ENCODE measurements at regions not wholly inside any gene's neighbourhood (a gene's known extent, or its start where the extent isn't known, plus 50 kb on each side); places are given as distances from the start of the nearest gene placed in this dataset.

DNA sequence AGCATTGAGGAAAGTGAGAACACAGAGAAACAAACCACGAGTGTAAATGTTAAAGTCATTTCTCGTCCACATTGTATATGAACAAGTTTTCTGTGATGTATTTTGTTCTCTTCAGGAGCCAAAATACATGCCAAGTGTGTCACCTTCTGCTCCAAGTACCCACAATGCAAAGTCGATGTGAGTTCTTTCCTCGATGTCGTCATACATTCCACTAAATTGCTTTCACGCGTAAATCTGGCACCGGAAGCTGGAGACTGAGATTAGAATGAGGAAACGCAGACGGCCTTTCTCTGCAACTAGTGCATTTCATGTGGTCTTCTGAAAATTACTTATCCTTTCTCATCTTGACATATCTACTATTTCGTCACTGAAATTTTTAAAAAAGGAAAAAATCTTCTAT lies 118.5 kb upstream of the SALL3 start:
- Histone ChIP-seq H3K27me3 (ENCODE audit: control insufficient read depth, insufficient read depth, low read length) (no peaks in the 10 kb centered on the region), H3K4me3 (ENCODE audit: low read depth, low read length) (no peak overlapping the region), H3K36me3 (ENCODE audit: control insufficient read depth, insufficient read depth, low read length) (no peaks in the 10 kb centered on the region)
- POLR2A ChIA-PET = no interaction called here
- DNase-seq (ENCODE audit: low read depth) = no peak
- TF ChIP-seq, protein P1, sequence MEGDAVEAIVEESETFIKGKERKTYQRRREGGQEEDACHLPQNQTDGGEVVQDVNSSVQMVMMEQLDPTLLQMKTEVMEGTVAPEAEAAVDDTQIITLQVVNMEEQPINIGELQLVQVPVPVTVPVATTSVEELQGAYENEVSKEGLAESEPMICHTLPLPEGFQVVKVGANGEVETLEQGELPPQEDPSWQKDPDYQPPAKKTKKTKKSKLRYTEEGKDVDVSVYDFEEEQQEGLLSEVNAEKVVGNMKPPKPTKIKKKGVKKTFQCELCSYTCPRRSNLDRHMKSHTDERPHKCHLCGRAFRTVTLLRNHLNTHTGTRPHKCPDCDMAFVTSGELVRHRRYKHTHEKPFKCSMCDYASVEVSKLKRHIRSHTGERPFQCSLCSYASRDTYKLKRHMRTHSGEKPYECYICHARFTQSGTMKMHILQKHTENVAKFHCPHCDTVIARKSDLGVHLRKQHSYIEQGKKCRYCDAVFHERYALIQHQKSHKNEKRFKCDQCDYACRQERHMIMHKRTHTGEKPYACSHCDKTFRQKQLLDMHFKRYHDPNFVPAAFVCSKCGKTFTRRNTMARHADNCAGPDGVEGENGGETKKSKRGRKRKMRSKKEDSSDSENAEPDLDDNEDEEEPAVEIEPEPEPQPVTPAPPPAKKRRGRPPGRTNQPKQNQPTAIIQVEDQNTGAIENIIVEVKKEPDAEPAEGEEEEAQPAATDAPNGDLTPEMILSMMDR (IDR thresholded peaks at IDR 0.05; ENCODE audit: insufficient read depth, low read depth, low read length) = no peak
- CTCF ChIA-PET = no interaction called here

DNA sequence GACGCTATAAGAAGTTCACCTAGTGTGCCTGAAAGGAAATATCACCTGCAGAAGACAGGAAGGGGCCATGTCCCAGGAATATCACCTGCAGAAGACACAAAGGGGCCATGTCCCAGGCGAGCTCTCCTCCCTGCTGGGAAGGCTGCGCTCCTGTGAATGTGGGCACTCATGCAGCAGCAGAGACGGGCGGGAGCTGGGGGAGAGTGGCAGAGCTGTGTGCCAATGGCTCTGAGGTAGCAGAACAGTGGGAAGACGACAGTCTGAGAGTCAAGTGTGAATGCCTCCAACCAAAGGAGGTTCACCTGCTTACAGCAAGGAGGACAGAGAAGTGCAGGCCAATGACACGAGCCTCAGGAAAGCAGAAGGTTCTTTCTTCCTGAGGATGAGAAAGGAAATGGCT lies 117.9 kb upstream of the SALL3 start:
- POLR2A ChIA-PET = no interaction called here
- H3K27me3 ChIP-seq (ENCODE audit: control insufficient read depth, insufficient read depth, low read length) = no peaks in the 10 kb centered on the region
- TF ChIP-seq, protein P1 (IDR thresholded peaks at IDR 0.05; ENCODE audit: insufficient read depth, low read depth, low read length) = no peak
- no peaks in the 10 kb centered on the region for H3K36me3 ChIP-seq (ENCODE audit: control insufficient read depth, insufficient read depth, low read length)
- CTCF ChIA-PET = no interaction called here
- H3K4me3 ChIP-seq (ENCODE audit: low read depth, low read length) = no peak overlapping the region
- DNase-seq (ENCODE audit: low read depth) = no peak

DNA sequence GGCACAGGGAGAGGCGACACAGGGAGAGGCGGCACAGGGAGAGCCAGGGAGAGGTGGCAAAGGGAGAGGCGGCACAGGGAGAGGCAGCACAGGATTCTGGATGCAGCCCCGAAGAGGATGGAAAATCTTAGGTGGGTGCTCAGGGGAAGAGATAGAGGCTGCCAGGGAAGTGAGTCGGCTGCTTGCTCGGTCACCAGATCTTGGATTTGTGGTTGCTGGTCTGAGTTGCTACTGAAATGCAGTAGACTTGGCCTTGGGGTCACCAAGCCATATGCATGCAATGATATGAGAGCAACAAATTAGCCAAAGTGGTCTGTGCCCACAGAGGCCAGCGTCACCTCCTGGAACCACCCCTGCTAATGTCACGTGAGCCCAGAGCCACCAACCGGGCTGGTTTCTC lies 117.2 kb upstream of the SALL3 start:
- no peak for DNase-seq (ENCODE audit: low read depth)
- no peaks in the 10 kb centered on the region for H3K27me3 ChIP-seq (ENCODE audit: control insufficient read depth, insufficient read depth, low read length)

DNA sequence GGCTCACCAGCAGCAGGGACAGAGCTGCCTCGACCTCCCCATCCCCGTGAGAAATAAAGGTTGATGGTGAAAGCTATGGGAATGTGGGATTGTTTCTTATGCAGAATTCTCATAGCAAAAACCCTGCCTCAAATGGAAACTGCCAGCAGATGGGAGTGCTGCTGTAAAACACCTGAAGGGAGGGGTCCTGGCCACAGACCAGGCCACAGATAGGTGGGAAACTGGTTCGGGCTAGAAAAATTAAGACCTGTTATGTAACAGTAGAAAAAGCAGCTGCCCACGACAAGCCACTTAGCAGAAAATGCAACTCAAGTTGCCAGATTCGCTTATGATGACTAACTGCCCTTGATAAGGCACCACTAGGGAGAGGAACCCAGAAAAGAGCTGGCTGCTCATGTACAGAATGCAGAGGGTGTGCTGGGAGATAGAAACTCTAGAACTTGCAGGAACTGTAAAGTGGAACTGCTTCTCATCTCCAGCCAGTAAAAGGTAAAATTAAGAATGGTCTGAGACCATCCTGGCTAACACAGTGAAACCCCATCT lies 114.5 kb upstream of the SALL3 start:
- TF ChIP-seq, protein P1 (IDR thresholded peaks at IDR 0.05; ENCODE audit: insufficient read depth, low read depth, low read length) = no peak
- Histone ChIP-seq H3K27me3 (ENCODE audit: control insufficient read depth, insufficient read depth, low read length) (no peaks in the 10 kb centered on the region), H3K36me3 (ENCODE audit: control insufficient read depth, insufficient read depth, low read length) (no peaks in the 10 kb centered on the region)

More for the DNA sequence above, 117.2 kb upstream of the SALL3 start:
- TF ChIP-seq, protein P1 (IDR thresholded peaks at IDR 0.05; ENCODE audit: insufficient read depth, low read depth, low read length) = no peak
- ChIA-PET POLR2A (no interaction called here), CTCF (no interaction called here)
- no peak overlapping the region for H3K4me3 ChIP-seq (ENCODE audit: low read depth, low read length)
- H3K36me3 ChIP-seq (ENCODE audit: control insufficient read depth, insufficient read depth, low read length) = no peaks in the 10 kb centered on the region

DNA sequence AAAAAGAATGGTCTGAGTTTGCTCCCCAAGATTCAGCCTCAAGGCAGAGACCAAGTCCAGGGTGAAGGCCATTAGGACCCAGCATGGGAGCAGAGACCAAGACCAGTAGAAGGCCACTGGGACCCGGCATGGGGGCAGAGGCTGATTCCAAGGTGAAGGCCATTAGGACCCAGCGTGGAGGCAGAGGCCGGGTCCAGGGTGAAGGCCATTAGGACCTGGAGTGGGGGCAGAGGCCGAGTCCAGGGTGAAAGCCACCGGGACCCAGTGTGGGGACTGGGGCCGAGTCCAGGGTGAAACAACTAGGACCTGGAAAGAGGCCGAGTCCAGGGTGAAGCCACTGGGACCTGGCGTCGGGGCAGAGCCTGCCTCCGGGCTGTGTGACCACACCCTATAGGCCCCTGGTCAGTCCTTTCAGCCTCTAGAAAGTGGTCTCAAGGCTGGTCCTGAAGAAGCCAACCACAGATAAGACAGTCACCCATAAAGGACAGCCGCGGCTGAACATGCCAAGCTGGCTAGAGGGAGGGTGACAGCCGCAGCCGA lies 113.8 kb upstream of the SALL3 start:
- Histone ChIP-seq H3K27me3 (ENCODE audit: control insufficient read depth, insufficient read depth, low read length) (no peaks in the 10 kb centered on the region), H3K4me3 (ENCODE audit: low read depth, low read length) (no peak overlapping the region), H3K36me3 (ENCODE audit: control insufficient read depth, insufficient read depth, low read length) (no peaks in the 10 kb centered on the region)
- no peak for DNase-seq (ENCODE audit: low read depth)
- ChIA-PET CTCF (no interaction called here), POLR2A (no interaction called here)
- TF ChIP-seq, protein P1 (IDR thresholded peaks at IDR 0.05; ENCODE audit: insufficient read depth, low read depth, low read length) = no peak

More for the DNA sequence above, 114.5 kb upstream of the SALL3 start:
- H3K4me3 ChIP-seq (ENCODE audit: low read depth, low read length) = no peak overlapping the region
- ChIA-PET CTCF (interaction anchor here (1.6 kb wide), 1 partner anchor 9 kb away, joined by 4 read pairs; no protein-coding TSS in a partner anchor), POLR2A (no interaction called here)
- DNase-seq (ENCODE audit: low read depth) = no peak
